Right forelimb (tissue), 1 donor: ENCODE measurements at regions not wholly inside any gene's neighbourhood (a gene's known extent, or its start where the extent isn't known, plus 50 kb on each side); places are given as distances from the start of the nearest gene placed in this dataset.

Experiments
- DNase-seq: peaks from one replicate; pipeline ENCODE4 v3.0.0-alpha.2; 2018

- no peak for DNase-seq
These were observed 58.3 kb upstream of the COMTD1 start for GRCh38 chr10:75294031-75294437.

- no peak for DNase-seq
These were observed 57.7 kb upstream of the COMTD1 start for GRCh38 chr10:75293446-75293820.

GRCh38 chr10:75292794-75293445 is 57.2 kb upstream of the COMTD1 start:
- no peak for DNase-seq

GRCh38 chr10:75291805-75292204 is 56.0 kb upstream of the COMTD1 start:
- DNase-seq, result no peak

- DNase-seq, result no peak
These were observed 52.5 kb upstream of the COMTD1 start for GRCh38 chr10:75288140-75288711.

GRCh38 chr10:75287697-75288096 is 51.9 kb upstream of the COMTD1 start:
- no peak for DNase-seq

GRCh38 chr10:75286901-75287300 is 51.1 kb upstream of the COMTD1 start:
- DNase-seq, result no peak
